ENCODE measurements at regions not wholly inside any gene's neighbourhood (a gene's known extent, or its start where the extent isn't known, plus 50 kb on each side); places are given as distances from the start of the nearest gene placed in this dataset.
"Not testable (repeated sequence)": the region's sequence is repeated elsewhere in the genome, so short reads cannot be mapped to it uniquely, and the experiment has no call there.

DNA sequence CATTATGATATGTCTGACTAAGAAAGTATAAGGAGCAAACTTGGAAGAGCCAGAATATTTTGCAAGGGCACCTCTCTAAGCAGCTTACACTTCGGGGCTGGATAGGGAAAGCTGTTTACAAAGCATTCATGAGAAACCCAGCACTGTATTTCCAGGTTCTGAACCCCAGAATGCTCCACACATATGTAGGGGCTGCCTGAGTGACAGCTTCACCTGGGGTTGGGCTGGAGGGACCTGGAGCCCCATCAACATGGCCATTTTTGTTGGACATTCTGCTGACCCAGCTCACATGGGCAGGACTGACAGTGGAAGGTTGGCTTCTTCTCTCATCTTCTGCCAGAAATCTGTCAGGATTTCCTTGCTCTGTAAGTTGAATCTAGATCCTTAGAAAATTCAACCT lies 197.1 kb upstream of the SSTR4 start:
- in situ Hi-C loops (cut with MboI; ENCODE audit: low sequenced_read_pairs) = no loop called here

DNA sequence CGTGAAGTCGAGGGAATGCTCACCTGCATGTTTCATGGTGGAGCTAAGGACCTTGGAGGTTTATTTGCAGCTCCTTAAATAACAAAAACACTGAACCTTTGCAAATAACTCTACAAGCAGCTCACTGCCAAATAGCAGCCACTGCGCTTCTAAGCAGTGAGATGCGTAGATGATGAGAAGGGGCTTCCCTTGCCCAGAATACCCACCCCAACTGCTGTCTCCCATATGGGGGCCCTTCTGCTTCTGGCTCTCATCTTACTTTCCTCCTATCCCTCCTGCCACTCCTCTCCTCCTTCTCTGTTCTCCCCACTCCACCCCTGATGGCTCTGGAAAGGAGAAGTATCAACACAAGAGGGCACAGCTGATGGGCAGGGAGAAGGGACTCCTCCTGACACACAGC lies 193.3 kb upstream of the SSTR4 start:
- in situ Hi-C loops (cut with MboI; ENCODE audit: low sequenced_read_pairs) = no loop called here

DNA sequence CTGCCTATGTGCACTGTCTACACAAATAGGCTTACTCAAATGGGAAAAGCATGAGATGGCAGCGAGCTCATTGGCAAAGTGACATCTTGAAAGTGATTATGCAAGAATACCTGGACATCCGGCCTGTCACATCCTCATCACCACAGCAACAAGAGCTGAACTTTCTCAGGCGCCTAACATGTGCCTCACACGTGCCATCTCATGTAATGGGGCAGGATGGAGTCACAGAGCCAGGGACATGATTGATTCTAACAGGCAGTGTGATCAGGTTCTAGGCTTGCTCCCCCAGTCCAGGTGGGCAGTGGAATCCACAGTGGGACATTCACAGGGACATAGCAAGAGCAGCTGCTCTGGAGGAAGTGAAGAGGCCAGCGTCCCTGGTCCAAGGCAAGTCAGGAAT lies 192.3 kb upstream of the SSTR4 start:
- in situ Hi-C loops (cut with MboI; ENCODE audit: low sequenced_read_pairs) = no loop called here

DNA sequence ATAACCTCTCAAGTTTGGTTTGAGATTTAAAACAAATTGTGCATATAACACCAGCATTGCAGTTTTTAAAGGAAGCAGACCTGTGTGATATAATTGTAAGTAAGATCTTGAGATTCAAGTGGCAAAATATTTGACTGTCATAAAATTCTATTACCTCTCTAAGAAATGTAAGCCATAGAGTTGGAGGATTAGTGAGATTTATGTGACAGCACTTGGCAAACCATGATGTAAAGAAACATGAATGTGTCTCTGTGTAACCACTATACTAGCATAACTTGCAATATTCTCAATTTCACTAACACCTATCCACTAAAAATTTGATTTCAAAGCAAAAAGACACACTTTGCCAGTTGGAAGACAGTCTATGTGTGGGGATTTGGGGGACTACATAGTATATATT lies 190.2 kb upstream of the SSTR4 start:
- in situ Hi-C loops (cut with MboI; ENCODE audit: low sequenced_read_pairs) = no loop called here

DNA sequence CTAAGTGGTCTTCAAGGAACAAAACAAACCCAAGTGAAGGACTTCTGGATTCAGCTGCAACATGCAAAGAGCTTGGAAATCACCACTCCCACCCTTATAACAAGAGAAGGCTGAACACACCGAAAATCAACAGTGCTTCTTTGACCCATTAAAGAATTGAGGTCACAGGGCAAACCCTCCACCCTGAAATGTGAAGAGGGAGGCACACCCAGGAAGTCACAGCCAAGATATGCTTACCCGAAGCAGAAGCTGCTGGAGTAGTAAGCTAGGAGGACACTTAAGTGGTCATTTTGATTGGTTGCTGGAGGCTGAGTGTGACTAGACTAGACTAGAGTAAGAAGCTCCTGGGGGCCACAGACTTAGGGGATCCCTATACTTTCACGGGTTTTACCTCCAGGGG lies 188.2 kb upstream of the SSTR4 start:
- in situ Hi-C loops (cut with MboI; ENCODE audit: low sequenced_read_pairs) = no loop called here

DNA sequence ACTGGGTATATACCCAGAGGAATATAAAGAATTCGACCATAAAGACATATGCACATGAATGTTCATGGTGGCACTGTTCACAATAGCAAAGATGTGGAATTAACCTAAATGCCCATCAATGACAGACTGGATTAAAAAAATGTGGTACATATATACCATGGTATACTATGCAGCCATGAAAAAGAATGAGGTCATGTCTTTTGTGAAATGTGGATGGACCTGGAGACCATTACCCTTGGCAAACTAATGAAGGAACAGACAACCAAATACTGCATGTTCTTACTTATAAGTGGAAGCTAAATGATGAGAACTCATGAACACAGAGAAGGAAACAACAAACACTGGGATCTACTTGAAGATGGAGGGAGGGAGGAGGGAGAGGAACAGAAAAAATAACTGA lies 186.7 kb upstream of the SSTR4 start:
- in situ Hi-C loops (cut with MboI; ENCODE audit: low sequenced_read_pairs) = no loop called here

DNA sequence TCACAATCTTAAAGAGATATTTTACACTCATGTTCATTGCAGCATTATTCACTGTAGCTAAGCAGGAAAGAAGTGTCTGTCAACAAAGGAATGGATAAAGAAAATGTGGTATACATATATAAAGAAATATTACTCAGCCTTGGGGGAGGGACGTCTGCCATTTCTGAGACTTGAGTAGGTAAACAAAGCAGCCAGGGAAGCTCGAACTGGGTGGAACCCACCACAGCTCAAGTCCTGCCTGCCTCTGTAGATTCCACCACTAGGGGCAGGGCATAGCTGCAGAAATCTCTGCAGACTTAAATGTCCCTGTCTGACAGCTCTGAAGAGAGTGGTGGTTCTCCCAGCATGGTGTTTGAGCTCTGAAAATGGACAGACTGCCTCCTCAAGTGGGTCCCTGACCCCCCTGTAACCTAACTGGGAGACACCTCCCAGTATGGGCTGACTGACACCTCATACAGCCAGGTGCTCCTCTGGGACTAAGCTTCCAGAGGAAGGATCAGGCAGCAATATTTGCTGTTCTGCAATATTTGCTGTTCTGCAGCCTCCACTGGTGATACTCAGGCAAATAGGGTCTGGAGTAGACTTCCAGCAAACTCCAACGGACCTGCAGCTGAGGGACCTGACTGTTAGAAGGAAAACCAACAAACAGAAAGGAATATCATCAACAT lies 183.3 kb upstream of the SSTR4 start:
- in situ Hi-C loops (cut with MboI; ENCODE audit: low sequenced_read_pairs) = not testable (repeated sequence)

DNA sequence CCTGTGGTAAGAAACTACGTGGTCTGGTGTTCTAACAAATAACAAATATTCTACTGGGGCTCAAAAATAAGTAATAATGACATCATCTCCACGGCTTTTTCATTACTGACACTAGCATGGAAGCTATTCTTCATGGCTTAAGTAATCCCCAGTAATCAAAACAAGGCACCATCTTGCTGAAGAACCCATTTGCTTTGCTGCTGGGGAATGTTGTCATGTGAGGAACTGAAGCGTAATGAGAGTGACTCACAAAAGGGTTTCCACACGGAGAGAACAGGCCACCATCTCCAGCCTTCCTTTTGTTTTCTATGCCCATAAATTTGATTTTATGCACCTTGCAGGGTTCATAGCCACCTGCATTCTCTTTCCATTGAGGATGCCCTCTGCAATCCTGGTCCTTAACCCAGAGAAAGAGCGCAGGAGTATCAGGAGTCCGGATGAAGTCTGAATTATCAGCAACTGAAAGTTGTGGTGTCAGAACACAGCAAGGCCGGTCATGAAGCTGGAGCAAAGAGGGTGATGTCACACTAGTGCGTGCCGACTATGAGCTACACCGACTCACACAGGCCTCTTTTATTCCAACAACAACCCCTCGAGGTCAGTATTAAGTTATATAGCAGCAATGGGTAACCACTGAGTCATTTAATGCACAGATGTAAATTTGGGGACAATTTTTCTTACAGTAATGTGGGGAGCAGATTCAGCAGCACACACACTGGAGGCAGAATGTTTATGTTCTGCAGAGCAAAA lies 173.7 kb upstream of the SSTR4 start:
- in situ Hi-C loops (cut with MboI; ENCODE audit: low sequenced_read_pairs) = no loop called here

DNA sequence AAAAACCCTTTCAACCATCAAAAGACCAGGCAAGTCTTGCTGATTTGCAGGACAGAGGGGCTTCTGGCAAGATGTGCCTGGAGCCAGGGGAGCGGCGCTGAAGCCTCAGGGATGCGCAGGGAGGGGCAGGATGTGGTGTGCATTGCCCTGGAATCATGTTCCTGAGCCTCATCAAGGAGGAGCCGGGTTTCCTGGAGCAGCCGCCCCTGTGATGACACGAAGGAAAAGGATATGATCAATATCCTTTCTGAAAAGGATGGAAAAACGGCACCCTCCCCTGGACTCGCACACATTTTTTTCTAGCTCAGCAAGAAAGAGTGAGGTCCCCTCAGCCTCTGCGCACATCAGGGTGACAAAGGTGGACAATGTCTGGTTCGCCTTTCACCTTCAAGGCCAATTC lies 173.1 kb upstream of the SSTR4 start:
- in situ Hi-C loops (cut with MboI; ENCODE audit: low sequenced_read_pairs) = no loop called here

DNA sequence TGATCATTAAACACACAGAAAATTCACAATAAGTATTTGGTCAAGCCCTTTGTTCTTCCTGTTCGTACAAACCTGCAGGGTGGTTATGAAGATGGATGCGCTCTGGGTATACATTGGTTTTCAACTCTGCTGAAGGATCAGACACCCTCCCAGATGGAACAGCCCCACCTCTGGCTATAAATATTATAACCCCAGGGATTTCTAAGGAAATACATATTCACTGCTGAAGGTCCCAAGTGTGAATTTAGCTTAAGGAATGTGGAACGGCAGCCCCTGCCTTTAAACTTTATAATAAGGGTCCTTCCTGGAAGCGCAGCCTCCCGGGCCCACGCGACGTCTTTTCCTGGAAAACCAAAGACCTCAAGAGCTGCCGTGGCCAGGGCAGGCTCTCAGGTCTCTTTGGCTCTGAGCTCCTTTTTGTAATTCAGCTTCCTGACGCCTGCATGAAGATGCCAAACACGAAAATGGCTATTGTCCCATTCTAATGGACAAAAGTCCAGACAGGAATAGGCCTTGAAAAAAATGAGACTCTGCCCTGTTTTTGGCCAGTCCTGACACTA lies 172.4 kb upstream of the SSTR4 start:
- in situ Hi-C loops (cut with MboI; ENCODE audit: low sequenced_read_pairs) = no loop called here

DNA sequence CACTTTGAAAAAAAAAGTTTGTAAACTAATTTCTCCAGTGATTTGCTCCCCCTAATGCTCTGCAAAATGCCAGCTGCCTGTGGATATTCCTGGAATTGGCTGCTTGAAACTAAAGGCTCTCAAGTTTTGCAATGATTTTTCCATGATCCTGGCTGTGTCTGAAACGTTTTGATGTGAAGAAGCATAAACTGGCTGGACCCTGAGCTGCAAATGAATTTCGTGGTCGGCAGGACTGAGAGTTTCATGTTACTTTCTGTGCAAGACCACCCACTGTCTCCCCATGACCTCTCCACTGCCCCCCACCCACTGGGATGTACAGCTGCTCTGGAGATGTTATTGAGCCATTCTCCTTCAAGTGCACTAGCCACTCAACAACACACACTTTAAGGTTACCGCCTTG lies 171.3 kb upstream of the SSTR4 start:
- in situ Hi-C loops (cut with MboI; ENCODE audit: low sequenced_read_pairs) = no loop called here

DNA sequence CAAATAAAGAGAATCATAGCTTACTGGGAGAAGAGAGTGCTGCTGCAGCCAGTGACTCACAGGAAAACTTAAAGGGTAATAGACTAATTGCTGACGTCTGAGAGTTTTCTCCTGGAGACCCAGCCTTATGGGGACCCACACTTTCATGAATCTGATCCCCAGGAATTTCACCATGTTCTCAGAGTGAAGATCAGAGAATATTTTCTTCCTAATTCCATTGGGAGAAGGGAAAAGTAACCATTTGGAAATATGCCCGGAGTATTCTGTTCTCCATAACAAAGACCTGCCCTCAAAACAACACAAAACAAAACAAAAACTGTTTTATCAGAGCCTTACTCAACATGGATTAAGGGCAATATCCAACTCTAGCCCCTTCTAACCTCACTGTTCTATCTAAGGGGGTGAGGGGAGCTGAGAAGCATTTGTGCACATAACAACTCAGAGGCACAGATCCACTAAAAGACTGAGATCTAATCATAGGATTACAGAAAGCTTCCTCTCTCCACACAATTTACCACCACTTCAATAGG lies 168.2 kb upstream of the SSTR4 start:
- in situ Hi-C loops (cut with MboI; ENCODE audit: low sequenced_read_pairs) = no loop called here

DNA sequence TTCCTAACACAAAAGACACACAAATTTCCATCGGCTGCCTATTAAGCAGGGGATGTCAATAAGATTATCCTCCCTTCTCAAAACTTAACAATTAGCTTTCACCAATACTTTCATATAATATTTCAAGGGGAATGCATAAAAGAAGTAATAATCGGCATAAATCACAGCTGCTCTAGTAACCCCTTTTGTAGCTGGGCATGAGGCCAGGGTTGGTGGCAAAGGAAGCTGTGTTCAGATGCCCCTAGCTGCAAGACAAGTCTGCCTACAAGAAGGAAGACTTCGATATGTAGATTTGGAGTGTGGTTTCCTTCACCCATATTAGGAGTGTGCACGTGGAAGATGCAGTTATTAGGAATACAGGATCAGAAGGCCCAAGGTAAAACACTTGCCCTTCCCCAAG lies 156.9 kb upstream of the SSTR4 start:
- in situ Hi-C loops (cut with MboI; ENCODE audit: low sequenced_read_pairs) = no loop called here

DNA sequence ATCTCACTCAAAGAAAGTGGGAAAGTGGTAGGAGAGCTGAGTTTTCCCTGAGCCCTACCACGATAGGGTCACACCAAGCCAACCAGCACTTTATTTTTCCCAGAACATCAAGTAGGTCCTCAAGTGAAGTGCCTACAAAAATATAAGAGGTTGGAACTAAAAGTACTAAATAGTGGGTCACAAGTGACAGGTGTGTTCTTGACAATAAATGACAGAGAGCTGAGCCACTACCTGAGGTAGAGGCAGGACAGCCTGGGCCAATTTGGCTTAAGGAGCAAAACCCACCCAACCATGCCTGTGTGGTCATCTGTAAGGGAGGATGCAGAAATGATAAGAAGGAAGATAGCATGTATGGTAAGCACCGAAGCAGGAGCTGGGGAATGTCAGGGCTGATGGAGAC lies 154.8 kb upstream of the SSTR4 start:
- in situ Hi-C loops (cut with MboI; ENCODE audit: low sequenced_read_pairs) = no loop called here

DNA sequence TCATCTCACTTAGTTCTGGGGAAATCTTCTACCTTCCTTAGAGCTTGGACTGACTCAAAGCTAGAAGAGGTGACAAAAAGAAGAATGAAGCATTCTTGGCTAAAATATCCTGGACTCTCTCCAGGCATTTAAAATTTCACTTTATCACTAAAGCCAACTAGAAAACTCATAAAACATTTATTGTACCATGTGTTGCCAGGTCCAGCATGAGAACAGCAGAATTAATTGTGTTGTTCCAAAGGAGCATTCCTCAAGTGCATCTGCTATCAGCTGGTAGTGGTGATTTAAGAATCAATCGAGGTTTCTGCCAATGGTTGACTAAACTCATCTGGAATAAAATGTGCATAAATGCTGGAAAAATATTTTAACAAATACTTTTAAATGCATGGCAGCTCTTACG lies 147.3 kb upstream of the SSTR4 start:
- in situ Hi-C loops (cut with MboI; ENCODE audit: low sequenced_read_pairs) = no loop called here

DNA sequence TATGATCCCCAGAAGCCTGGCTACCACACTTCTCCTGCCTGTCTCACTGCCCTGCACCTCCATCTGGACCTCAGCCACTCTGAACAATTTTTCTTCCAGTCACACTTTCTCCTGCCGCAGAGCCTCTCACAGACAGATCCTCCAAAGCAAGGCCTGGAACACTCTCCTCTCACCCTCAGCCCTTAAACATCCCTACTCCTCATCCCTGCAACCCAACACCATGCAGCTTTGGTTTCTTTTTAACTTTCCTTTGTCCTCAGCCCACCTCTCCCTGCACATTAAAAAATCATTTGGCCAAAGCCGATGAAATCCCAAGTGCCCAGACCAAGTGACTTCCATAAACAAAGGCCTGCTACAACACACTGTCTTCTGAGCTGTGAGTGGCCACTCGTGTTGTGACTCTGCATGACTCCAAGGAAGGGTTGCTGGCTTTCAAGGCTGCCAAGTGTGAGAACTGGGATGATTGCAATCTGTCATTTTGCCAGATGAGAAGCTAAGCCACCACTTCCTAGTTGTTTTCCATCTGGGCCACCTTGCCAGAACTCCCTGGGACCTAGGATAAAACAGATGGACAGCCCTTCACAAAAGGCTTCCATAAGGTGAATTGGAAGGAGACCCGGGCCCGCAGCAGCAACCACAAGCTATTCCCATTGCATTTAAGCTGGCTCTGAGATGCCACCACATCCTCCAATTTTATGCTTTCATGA lies 144.4 kb upstream of the SSTR4 start:
- in situ Hi-C loops (cut with MboI; ENCODE audit: low sequenced_read_pairs) = no loop called here

DNA sequence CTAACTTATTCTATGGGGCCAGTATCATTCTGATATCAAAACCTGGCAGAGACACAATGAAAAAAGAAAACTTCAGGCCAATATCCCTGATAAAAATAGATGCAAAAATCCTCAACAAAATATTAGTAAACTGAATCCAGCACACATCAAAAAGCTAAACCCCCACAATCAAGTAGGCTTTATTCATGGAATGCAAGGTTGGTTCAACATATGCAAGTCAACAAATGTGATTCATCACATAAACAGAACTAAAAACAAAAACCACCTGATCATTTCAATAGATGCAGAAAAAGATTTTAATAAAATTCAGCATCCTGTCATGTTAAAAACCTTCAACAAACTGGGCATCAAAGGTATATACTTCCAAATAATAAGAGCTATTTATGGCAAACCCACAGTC lies 133.9 kb upstream of the SSTR4 start:
- in situ Hi-C loops (cut with MboI; ENCODE audit: low sequenced_read_pairs) = no loop called here

DNA sequence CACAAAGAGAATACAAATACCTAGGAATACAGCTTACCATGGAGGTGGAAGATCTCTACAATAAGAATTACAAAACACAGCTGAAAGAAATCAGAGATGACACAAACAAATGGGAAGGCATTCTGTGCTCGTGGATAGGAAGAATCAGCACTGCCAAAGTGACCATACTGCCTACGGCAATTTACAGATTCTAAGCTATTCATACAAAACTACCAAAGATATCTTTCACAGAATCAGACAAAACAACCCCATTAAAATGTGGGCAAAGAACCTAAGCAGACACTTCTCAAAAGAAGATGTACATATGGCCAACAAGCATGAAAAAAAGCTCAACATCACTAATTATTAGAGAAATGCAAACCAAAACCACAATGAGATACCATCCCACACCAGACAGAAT lies 133.2 kb upstream of the SSTR4 start:
- in situ Hi-C loops (cut with MboI; ENCODE audit: low sequenced_read_pairs) = no loop called here

DNA sequence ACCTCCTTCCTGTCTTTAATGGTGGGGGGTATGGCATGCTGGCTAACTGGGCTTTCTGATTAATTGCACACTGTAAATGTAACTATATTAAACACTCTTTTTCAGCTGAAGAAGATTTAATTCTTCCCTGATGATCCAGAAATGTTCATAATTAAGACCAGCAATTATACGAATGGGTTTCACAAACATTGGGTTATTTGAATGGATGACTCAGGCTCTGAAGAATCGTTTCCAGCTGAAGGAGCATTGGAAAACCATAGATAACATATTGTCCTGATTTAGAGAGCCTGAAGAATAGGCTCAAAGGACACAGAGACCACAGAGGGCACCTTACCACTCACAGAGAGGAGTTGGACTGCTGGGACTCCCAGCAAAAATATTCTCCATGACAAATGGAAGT lies 130.7 kb upstream of the SSTR4 start:
- in situ Hi-C loops (cut with MboI; ENCODE audit: low sequenced_read_pairs) = no loop called here

DNA sequence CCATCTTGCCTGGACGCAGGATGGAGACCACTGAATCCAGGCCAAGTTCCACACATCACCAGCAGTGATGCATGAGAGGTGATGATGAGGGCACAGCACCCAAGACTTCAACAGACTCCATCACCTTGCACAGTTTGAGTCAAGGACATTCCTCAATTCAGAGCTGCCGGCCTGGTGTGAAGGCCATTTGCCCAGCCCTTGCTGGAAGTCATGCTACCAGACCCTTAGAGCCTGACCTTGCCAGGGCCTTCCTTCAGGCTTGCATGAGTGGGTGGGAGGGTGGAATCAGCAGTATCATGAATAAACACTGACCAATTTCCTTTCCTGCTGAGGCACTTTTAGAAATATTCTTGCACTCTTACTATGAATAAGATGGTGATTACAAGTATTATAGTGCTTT lies 130.2 kb upstream of the SSTR4 start:
- in situ Hi-C loops (cut with MboI; ENCODE audit: low sequenced_read_pairs) = no loop called here

DNA sequence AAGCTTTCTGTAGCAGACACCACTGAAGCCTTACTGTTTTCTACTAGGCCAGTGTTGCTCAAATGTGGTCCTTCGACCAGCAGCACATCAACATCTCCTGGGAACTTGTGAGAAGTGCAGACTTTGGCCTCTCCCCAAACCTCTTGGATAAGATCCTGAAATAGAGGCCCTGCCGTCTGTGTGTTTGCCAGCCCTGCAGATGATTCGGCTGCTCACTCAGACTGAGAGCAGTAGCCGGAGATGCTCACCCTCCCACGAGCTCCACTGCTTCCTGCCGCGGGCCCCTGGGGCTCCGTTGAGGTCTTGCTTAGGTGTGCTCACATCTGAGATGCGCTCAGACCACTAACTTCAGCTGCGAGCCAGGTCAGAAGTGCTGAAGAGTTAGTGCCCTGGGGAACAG lies 129.5 kb upstream of the SSTR4 start:
- in situ Hi-C loops (cut with MboI; ENCODE audit: low sequenced_read_pairs) = no loop called here

DNA sequence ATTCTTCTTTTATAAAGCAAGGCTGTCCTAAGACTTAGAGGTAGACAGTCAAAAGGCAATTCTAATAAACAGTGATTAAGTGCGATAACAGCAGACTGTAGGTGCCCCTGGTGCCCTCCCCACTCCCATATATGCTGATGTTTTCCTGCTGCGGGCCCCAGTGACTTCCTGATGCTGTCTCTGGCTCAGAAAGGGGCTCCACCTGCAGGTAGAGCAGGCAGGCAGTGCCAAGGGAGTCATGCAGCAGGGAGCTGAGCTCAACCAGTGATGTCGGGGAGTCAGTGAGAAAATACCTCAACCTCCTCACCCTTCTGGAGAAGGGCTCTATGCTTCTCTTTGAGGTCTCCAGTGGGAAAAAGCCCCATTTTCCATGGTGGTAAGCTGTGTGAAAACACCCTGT lies 126.7 kb upstream of the SSTR4 start:
- in situ Hi-C loops (cut with MboI; ENCODE audit: low sequenced_read_pairs) = no loop called here

All from HL-60/S4 treated with phorbol 12-myristate 13-acetate at 8.2 ng/mL for 4 days and 3 days (cell line).